Gastroesophageal sphincter (tissue), 4 donors: ENCODE measurements at regions not wholly inside any gene's neighbourhood (a gene's known extent, or its start where the extent isn't known, plus 50 kb on each side); places are given as distances from the start of the nearest gene placed in this dataset.

Source experiments
- ATAC-seq: fragments of 150-250 bp; one replicate; pipeline ENCODE4 v1.9.1; 2016; ENCODE audit warnings: mild to moderate bottlenecking, moderate library complexity
- H3K27ac ChIP-seq, 4 donors: fragments of 200-600 bp; sonication (generic) in 3 of 4; 1 replicate in 3 of 4; 2 replicates in 1 of 4; pipeline ENCODE4 v1.5.1; 2016 to 2019
- H3K27me3 ChIP-seq: fragments of 200-600 bp; sonication (generic); one replicate; pipeline ENCODE4 v1.5.1; 2019
- H3K36me3 ChIP-seq, 2 donors: fragments of 200-600 bp; sonication (generic); one replicate each; pipeline ENCODE4 v1.5.1; 2019; ENCODE audit warnings: control low read depth in 1 of 2
- H3K4me1 ChIP-seq, 3 donors: fragments of 200-600 bp; sonication (generic); 1 replicate in 2 of 3; 2 replicates in 1 of 3; pipeline ENCODE4 v1.5.1; 2016 to 2019; ENCODE audit warnings: control low read depth in 2 of 3
- H3K4me3 ChIP-seq, 2 donors: fragments of 200-600 bp; sonication (generic); one replicate each; pipeline ENCODE4 v1.5.1; 2019; ENCODE audit warnings: mild to moderate bottlenecking in 1 of 2, moderate library complexity in 1 of 2
- H3K9me3 ChIP-seq, 3 donors: fragments of 200-600 bp; sonication (generic); one replicate each; pipeline ENCODE4 v1.5.1; 2017 to 2019; ENCODE audit warnings: control low read depth in 2 of 3
- CTCF ChIP-seq, 4 experiments: fragments of 200-600 bp in 2 of 4; fragments of 450-650 bp in 2 of 4; sonication (generic) in 1 of 4; IDR thresholded peaks; one replicate each; pipeline ENCODE4 v1.5.1; 2017 to 2019; ENCODE audit warnings: antibody characterized with exemption in 4 of 4, mild to moderate bottlenecking in 2 of 4, moderate library complexity in 2 of 4
- EP300 ChIP-seq: sonication (generic); formaldehyde crosslinking; IDR thresholded peaks from one replicate; pipeline ENCODE4 v1.6.1; 2017; ENCODE audit warnings: antibody characterized with exemption, mild to moderate bottlenecking
- POLR2A ChIP-seq, 2 donors: fragments of 450-650 bp; IDR thresholded peaks; one replicate each; pipeline ENCODE4 v1.6.1; 2017; ENCODE audit warnings: antibody characterized with exemption in 2 of 2, mild to moderate bottlenecking in 2 of 2, moderate library complexity in 1 of 2
- POLR2AphosphoS5 ChIP-seq: sonication (generic); formaldehyde crosslinking; IDR thresholded peaks from one replicate; pipeline ENCODE4 v1.6.1; 2017; ENCODE audit warnings: antibody characterized with exemption
- whole genome bisulfite sequencing, 2 donors: methylation state at CpG; one replicate each; pipeline ENCODE4 v1.1.5; 2018; ENCODE audit warnings: low coverage in 1 of 2; 5-methylcytosine and 5-hydroxymethylcytosine counted together

DNA sequence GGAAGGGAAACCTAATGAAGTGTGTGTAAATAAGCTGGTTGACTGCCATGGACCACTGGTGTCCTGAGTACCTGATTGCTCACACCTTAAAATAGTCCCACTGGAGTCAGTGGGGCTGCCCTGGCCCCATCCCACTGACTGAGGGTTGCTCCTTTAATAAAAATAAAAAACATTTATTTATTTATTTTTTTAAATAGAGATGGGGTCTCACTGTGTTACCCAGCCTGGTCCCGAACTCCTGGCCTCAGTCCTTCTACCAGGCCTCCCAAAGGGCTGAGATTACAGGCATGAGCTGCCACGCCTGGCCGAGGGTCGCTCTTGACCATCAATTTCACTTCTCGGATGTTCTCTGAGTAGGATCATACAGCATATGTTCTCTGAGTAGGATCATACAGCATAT lies 394.2 kb upstream of the IRX2 start:
- H3K36me3 ChIP-seq = no peaks in the 10 kb centered on the region
- peaks cover 0 to 4% (median 0%) of the 10 kb centered on the region in 3 donors for H3K9me3 ChIP-seq
- peaks cover 9% of the 10 kb centered on the region for H3K27me3 ChIP-seq
- no peak overlapping the region for H3K4me3 ChIP-seq
- no peaks in the 10 kb centered on the region for H3K4me1 ChIP-seq
- no peak overlapping the region for H3K27ac ChIP-seq
- ATAC-seq = no peak
- TF ChIP-seq CTCF (IDR thresholded peaks at IDR 0.05) = no peak
- TF ChIP-seq EP300 = no peak
- no peak for TF ChIP-seq POLR2A (IDR thresholded peaks at IDR 0.05)
- no peak for TF ChIP-seq POLR2AphosphoS5
- 80 to 97% methylated on average over 1 to 3 of the region's 5 CpGs for WGBS, 2 donors

- H3K27me3 ChIP-seq = no peaks in the 10 kb centered on the region
- H3K27ac ChIP-seq = no peak overlapping the region
- TF ChIP-seq POLR2A (IDR thresholded peaks at IDR 0.05) (no peak), EP300 (no peak), CTCF (IDR thresholded peaks at IDR 0.05) (no peak), POLR2AphosphoS5 (no peak)
- no peaks in the 10 kb centered on the region for H3K36me3 ChIP-seq
- no peaks in the 10 kb centered on the region for H3K9me3 ChIP-seq
- ATAC-seq = no peak
- H3K4me1 ChIP-seq = no peaks in the 10 kb centered on the region
- 90 to 97% methylated on average over 10 of the region's 12 CpGs for WGBS, 2 donors
- no peak overlapping the region for H3K4me3 ChIP-seq
Observed at GRCh38 chr5:3143382-3143781, 391.9 kb upstream of the IRX2 start.

DNA sequence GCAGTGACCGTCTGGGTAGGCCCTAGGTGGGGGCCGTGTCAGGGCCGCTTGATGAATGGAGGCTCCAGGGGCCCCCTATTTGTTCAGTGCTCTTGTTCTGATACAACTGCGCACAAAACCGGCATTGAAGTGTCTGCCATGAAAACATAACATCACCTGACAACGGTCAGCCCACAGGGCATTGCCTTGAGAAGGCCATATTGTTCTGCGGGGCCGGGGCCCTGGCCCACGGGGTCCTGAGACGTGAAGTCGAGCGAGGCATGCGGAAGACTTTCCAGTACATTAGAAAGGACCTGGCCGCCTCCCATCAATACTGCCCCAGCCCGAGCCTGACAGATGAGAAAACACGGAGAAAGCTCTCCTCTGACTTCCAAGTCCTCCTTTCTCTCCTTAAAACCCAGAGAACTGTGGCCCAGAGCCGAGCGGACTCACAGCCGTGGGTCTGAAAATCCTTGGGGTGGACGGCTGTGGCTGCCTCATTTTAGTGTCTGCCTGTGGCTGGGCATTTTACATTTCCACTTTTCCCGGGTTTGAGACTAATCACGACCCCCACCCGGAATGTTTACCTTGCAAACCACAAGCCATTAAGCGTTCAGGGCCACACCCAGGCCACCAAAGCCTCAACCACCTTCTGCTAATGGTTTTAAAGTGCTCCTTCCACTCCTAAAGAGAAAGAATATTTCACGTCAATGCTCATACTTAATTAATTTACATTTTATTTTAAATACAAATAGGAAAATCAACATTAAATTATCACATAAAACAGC lies 391.0 kb upstream of the IRX2 start:
- H3K4me1 ChIP-seq = no peaks in the 10 kb centered on the region
- TF ChIP-seq CTCF (IDR thresholded peaks at IDR 0.05) (no peak), POLR2A (IDR thresholded peaks at IDR 0.05) (no peak), EP300 (no peak), POLR2AphosphoS5 (no peak)
- H3K9me3 ChIP-seq = no peaks in the 10 kb centered on the region
- no peak overlapping the region for H3K4me3 ChIP-seq
- no peaks in the 10 kb centered on the region for H3K27me3 ChIP-seq
- no peak for ATAC-seq
- WGBS, 2 donors = 65 to 69% methylated on average over 6 to 8 of the region's 25 CpGs
- H3K27ac ChIP-seq = no peak overlapping the region
- H3K36me3 ChIP-seq = no peaks in the 10 kb centered on the region

DNA sequence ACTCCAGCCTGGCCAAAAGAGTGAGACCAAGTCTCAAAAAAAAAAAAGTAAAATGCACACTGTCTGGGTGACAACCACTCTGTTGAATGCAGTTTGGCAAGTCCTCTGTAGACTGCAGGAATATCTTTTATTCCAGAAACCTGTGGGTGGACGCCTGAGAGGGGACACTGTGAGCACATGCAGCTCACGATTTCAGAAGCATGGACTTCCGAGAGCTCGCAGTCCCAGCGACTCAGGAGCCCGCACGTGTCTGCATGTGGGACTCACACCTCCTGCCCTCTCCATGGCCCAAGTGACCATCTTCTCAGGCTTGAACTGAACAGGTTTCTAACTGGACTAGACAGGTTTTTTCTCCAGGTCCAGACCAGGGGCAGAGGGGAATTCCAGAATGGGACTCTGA lies 388.6 kb upstream of the IRX2 start:
- Histone ChIP-seq H3K4me3 (no peak overlapping the region), H3K27me3 (no peaks in the 10 kb centered on the region), H3K9me3 (no peaks in the 10 kb centered on the region), H3K36me3 (no peaks in the 10 kb centered on the region), H3K27ac (no peak overlapping the region), H3K4me1 (no peaks in the 10 kb centered on the region)
- TF ChIP-seq POLR2A (IDR thresholded peaks at IDR 0.05) (no peak), CTCF (IDR thresholded peaks at IDR 0.05) (no peak), EP300 (no peak), POLR2AphosphoS5 (no peak)
- ATAC-seq = no peak
- WGBS, 2 donors = 83 to 90% methylated on average over 7 of the region's 7 CpGs

DNA sequence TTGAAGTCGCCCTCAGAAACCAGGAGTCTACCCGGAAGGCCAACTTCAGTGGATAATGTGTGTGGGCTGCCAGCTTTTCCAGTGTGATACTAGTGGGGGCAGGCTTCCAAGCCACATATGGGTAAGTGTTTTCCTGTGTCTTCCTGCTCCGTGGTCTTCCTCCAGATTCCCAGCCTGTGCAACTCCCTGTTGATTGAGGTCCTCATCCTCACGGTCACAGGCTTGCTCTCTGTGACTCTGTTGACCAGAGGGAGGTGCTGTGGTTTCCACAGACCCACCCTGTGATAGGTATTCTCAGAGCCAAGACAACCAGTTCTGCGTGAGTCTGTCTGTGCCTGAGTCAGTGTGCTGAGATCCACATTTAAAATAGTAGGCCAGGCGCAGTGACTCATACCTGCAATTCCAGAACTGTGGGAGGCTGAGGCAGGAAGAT lies 388.0 kb upstream of the IRX2 start:
- WGBS, 2 donors = 39 to 69% methylated on average over 3 to 4 of the region's 6 CpGs
- Histone ChIP-seq H3K36me3 (no peaks in the 10 kb centered on the region), H3K9me3 (no peaks in the 10 kb centered on the region), H3K4me1 (no peaks in the 10 kb centered on the region), H3K4me3 (no peak overlapping the region), H3K27ac (no peak overlapping the region), H3K27me3 (no peaks in the 10 kb centered on the region)
- ATAC-seq = no peak
- no peak for TF ChIP-seq POLR2A (IDR thresholded peaks at IDR 0.05)
- TF ChIP-seq POLR2AphosphoS5 = no peak
- TF ChIP-seq CTCF (IDR thresholded peaks at IDR 0.05) = no peak
- no peak for TF ChIP-seq EP300
